ENCODE measurements at regions not wholly inside any gene's neighbourhood (a gene's known extent, or its start where the extent isn't known, plus 50 kb on each side); places are given as distances from the start of the nearest gene placed in this dataset. TPM values are rescaled to one million over a fixed set of nuclear protein-coding genes. Genes with fewer than 3 reads are reported as not detected.

GRCh38 chr10:29685506-29685905, 50.7 kb upstream of the SVIL start:
- no peak for TF ChIP-seq CTCF (IDR thresholded peaks at IDR 0.05; ENCODE audit: insufficient read depth, low read length)
- DNase-seq (ENCODE audit: low read depth), result no peak
- H3K4me3 ChIP-seq (ENCODE audit: low read depth, low read length), result no peak overlapping the region

Small RNAs in the stretch of these regions (small RNA-seq; reads per million reads assigned to genes)
- gene CKS1BP2, result not detected
- gene RNU6-908P, result not detected
